ENCODE measurements at regions not wholly inside any gene's neighbourhood (a gene's known extent, or its start where the extent isn't known, plus 50 kb on each side); places are given as distances from the start of the nearest gene placed in this dataset.

DNA sequence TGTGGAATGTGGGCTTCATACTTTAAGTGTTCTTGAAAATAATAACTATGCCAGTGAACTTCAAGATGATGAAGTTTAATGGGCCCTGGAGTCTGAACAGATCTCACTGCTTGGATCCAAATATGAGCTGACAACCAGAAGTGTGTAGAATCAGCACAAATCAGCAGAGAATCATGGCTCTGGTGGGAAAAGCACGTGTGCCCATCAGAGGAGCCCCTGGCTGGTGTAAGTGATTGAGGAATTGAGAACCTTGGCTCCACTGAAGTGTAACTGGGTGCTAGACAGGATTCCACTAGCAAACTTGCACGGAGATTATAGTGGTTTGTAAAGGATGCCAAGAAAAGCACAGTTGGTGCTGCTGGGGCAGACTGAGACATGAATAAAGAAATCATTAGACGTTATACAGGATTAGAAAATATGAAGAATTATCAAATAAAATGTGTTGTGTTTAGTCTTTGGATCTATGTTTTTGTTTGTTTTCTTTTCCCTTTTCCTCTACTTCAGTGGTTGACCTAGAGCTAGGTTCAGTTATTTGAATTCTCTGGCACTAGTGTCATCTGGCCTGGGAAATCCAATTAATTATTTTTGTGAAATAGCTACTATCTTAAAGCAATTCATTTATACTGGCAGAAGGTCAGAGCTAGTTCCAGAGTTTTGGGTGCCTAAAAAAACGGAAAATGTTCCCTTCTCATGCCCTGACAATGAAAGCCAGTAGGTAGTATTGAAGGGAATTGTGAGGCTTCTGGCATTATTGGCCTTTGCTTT is 175.7 kb upstream of the MEOX2 start:
- Histone ChIP-seq H3K4me1 (no peaks in the 10 kb centered on the region), H3K9me3 (no peaks in the 10 kb centered on the region), H3K27me3 (ENCODE audit: insufficient read depth in 3 of 3, low read length in 2 of 3) (no peaks in the 10 kb centered on the region), H3K36me3 (ENCODE audit: insufficient read depth in 1 of 2, low read depth in 1 of 2) (no peaks in the 10 kb centered on the region), H3K4me3 (no peak overlapping the region), H3K27ac (no peak overlapping the region)
- ATAC-seq (no peak), DNase-seq (no peak)
- WGBS, 3 donors: 21 to 44% (median 33%) methylated on average over 4 of the region's 4 CpGs
- TF ChIP-seq CTCF (IDR thresholded peaks at IDR 0.05): no peak
- intact Hi-C loops (cut with DNase I): no loop called here

DNA sequence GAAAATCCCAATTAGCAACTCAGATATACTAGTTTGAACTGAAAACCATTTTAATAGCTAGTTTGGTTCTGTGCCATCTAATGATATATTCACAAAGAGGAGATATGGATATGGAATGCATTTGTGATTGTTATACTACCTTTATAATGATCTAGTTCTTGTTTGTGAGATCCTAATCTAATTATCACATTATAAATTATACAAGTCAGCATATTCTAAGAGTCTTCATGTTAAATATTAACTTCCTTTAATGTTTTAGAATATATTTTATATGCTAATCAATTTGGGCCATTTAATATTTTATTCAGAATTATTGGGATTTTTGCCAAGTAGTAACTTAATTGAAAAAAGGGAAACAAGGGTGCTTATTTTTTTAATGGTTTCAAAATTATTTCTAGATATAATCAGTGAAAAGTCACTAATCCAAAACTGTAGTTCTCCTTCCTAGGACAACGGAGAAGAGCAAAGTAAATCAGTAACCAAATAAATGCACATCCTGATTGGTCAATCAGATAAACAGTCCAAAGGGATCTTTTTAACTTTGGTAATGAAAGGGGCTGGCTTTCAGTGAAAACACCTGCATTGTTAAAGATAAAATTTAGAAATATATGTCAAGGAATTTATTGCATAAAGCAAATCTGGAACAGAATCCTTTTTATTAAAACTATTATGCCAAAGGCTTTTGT is 173.9 kb upstream of the MEOX2 start:
- Histone ChIP-seq H3K9me3 (no peaks in the 10 kb centered on the region), H3K4me3 (no peak overlapping the region), H3K36me3 (ENCODE audit: insufficient read depth in 1 of 2, low read depth in 1 of 2) (no peaks in the 10 kb centered on the region), H3K27ac (no peak overlapping the region), H3K27me3 (ENCODE audit: insufficient read depth in 3 of 3, low read length in 2 of 3) (no peaks in the 10 kb centered on the region), H3K4me1 (no peaks in the 10 kb centered on the region)
- ATAC-seq: no peak
- no peak for DNase-seq
- no peak for TF ChIP-seq CTCF (IDR thresholded peaks at IDR 0.05)
- intact Hi-C loops (cut with DNase I): no loop called here
- 76 to 79% (median 77%) methylated on average over 1 of the region's 1 CpG for WGBS, 3 donors

GRCh38 chr7:15857026-15857425 is 170.5 kb upstream of the MEOX2 start:
- 70 to 86% (median 76%) methylated on average over 3 of the region's 3 CpGs for WGBS, 3 donors
- no peak overlapping the region for H3K27ac ChIP-seq
- no peak for TF ChIP-seq CTCF (IDR thresholded peaks at IDR 0.05)

DNA sequence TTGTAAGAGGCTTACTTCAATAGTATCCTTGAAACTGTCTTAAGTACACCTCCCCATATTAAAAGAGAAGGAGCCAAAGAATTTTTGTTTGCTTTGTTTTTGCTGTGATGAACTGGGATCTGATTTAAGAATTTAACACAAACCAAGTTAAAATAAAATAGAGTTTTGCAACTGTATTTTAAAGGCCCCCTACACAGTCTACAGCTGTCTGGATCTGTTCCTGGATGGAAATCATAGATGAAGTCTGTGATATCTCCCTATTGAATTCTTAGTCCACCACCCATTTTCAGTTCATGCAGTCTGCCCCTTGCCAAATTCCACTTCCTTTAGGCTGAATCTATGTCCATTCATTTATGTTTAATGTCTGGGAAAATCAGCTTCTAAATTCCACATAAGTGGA is 169.8 kb upstream of the MEOX2 start:
- DNase-seq: no peak
- ATAC-seq: no peak
- H3K4me3 ChIP-seq: no peak overlapping the region
- H3K36me3 ChIP-seq (ENCODE audit: insufficient read depth in 1 of 2, low read depth in 1 of 2): no peaks in the 10 kb centered on the region
- no peak overlapping the region for H3K27ac ChIP-seq
- no peaks in the 10 kb centered on the region for H3K4me1 ChIP-seq
- no peak for TF ChIP-seq CTCF (IDR thresholded peaks at IDR 0.05)
- no peaks in the 10 kb centered on the region for H3K9me3 ChIP-seq
- H3K27me3 ChIP-seq (ENCODE audit: insufficient read depth in 3 of 3, low read length in 2 of 3): no peaks in the 10 kb centered on the region
- intact Hi-C loops (cut with DNase I): no loop called here

More at GRCh38 chr7:15857026-15857425, 170.5 kb upstream of the MEOX2 start:
- Histone ChIP-seq H3K27me3 (ENCODE audit: insufficient read depth in 3 of 3, low read length in 2 of 3) (no peaks in the 10 kb centered on the region), H3K4me3 (no peak overlapping the region), H3K36me3 (ENCODE audit: insufficient read depth in 1 of 2, low read depth in 1 of 2) (no peaks in the 10 kb centered on the region), H3K4me1 (no peaks in the 10 kb centered on the region), H3K9me3 (no peaks in the 10 kb centered on the region)
- ATAC-seq (no peak), DNase-seq (no peak)
- intact Hi-C loops (cut with DNase I): no loop called here
